DND-41 (cell line): ENCODE measurements at regions not wholly inside any gene's neighbourhood (a gene's known extent, or its start where the extent isn't known, plus 50 kb on each side); places are given as distances from the start of the nearest gene placed in this dataset.

Experiments used
- EZH2 ChIP-seq: IDR thresholded peaks from 3 replicates; pipeline ENCODE4 v1.6.1; 2012; ENCODE audit warnings: borderline replicate concordance, low read depth, mild to moderate bottlenecking, moderate library complexity, low read length, inconsistent platforms; ENCODE audit not compliant: severe bottlenecking
- TF ChIP-seq, protein P1 (sequence below): IDR thresholded peaks from 2 replicates; pipeline ENCODE4 v1.5.1; 2012; ENCODE audit warnings: borderline replicate concordance, low read length, moderate library complexity, mild to moderate bottlenecking; ENCODE audit not compliant: poor library complexity, severe bottlenecking; ENCODE audit errors: extremely low read depth

DNA sequence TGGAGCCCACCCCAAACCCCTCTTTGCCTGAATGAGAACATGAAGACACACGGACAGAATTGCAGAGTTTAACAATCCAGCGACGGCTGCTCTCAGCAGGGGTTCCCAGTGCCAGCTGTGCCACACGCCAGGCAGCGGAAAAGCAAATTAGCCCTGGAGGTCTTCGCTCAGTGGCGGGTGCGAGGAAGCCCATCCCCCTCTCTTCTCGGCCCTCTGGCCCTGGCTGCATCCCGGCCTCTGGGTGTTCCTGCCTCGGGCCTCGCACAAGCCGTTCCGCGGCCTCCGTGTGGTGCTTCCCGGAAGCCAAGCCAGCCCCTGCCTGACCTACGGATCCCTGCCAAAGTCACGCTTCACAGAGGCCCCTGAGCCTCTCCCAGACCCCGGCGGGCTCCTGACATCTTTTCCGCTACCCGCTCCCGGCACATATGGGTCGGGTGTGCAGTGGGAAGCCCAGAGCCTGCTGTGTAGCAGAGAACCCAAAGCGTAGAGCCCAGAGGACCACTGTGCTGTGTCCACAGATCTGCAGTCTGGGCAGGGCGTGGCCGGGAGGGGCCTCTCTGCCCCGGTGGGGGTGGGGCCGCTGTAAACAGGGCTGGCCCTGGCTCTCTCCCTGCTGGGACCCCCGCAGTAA is 70.7 kb upstream of the GALNT9 start:
- TF ChIP-seq, protein P1, sequence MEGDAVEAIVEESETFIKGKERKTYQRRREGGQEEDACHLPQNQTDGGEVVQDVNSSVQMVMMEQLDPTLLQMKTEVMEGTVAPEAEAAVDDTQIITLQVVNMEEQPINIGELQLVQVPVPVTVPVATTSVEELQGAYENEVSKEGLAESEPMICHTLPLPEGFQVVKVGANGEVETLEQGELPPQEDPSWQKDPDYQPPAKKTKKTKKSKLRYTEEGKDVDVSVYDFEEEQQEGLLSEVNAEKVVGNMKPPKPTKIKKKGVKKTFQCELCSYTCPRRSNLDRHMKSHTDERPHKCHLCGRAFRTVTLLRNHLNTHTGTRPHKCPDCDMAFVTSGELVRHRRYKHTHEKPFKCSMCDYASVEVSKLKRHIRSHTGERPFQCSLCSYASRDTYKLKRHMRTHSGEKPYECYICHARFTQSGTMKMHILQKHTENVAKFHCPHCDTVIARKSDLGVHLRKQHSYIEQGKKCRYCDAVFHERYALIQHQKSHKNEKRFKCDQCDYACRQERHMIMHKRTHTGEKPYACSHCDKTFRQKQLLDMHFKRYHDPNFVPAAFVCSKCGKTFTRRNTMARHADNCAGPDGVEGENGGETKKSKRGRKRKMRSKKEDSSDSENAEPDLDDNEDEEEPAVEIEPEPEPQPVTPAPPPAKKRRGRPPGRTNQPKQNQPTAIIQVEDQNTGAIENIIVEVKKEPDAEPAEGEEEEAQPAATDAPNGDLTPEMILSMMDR, result no peak
- TF ChIP-seq EZH2, result no peak
